Central memory CD8-positive, alpha-beta T cell (primary cell): ENCODE measurements at regions not wholly inside any gene's neighbourhood (a gene's known extent, or its start where the extent isn't known, plus 50 kb on each side); places are given as distances from the start of the nearest gene placed in this dataset.

ENCODE experiments used
- ATAC-seq: fragments of 150-1000 bp; cut with Tn5 transposase; replicated peaks from 2 replicates; pipeline ENCODE4 v1.10.0; 2022; ENCODE audit warnings: mild to moderate bottlenecking, moderate FRiP score, moderate number of reproducible peaks; ENCODE audit not compliant: poor library complexity, severe bottlenecking; ENCODE audit errors: extremely low read depth
- DNase-seq, 2 donors: peaks; one replicate each; pipeline ENCODE4 v3.0.0; 2021; ENCODE audit warnings: low spot score in 2 of 2
- H3K27ac Mint-ChIP-seq: one replicate; pipeline ENCODE4 v1.8.0; 2022; ENCODE audit warnings: low read depth, mild to moderate bottlenecking, moderate library complexity, mixed read lengths
- H3K27me3 Mint-ChIP-seq: one replicate; pipeline ENCODE4 v1.8.0; 2022; ENCODE audit warnings: mixed read lengths
- H3K36me3 Mint-ChIP-seq: one replicate; pipeline ENCODE4 v1.8.0; 2022; ENCODE audit warnings: mild to moderate bottlenecking, moderate library complexity, mixed read lengths; ENCODE audit not compliant: insufficient read depth
- H3K4me1 Mint-ChIP-seq: one replicate; pipeline ENCODE4 v1.8.0; 2022; ENCODE audit warnings: mixed read lengths
- H3K4me3 Mint-ChIP-seq: one replicate; pipeline ENCODE4 v1.8.0; 2022; ENCODE audit warnings: mild to moderate bottlenecking, moderate library complexity, mixed read lengths
- H3K9me3 Mint-ChIP-seq: one replicate; pipeline ENCODE4 v1.8.0; 2022; ENCODE audit warnings: mixed read lengths

- Mint-ChIP-seq H3K4me3 (no peak overlapping the region), H3K9me3 (no peaks in the 10 kb centered on the region), H3K36me3 (peaks cover 3% of the 10 kb centered on the region), H3K27me3 (peaks cover 66% of the 10 kb centered on the region), H3K27ac (no peak overlapping the region), H3K4me1 (no peaks in the 10 kb centered on the region)
- DNase-seq (no peak), ATAC-seq (no peak)
These were observed 541.2 kb downstream of the QKI start for GRCh38 chr6:163955756-163956155.

DNA sequence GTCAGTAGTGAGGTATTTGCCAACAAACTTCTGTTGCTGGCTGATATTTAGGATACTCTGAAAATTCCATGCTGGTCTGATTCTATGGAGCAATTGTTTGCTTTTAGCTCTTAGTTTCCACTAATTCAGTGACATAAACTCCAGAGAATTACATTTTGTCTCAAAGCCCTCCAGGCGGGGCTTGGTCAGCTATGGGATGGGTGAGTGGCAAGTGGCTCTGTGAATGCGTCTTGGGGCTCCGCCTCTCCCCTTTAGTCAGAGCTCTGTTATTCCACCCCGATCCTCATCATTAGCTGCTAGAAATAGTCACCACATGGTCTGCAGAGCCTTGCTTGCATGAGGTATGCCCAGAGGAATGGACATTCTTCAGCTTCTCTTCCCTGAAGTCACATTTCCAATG lies 540.6 kb downstream of the QKI start:
- H3K4me3 Mint-ChIP-seq, result no peak overlapping the region
- H3K27ac Mint-ChIP-seq, result no peak overlapping the region
- no peaks in the 10 kb centered on the region for H3K9me3 Mint-ChIP-seq
- ATAC-seq (no peak), DNase-seq (no peak)
- no peaks in the 10 kb centered on the region for H3K4me1 Mint-ChIP-seq
- peaks cover 3% of the 10 kb centered on the region for H3K36me3 Mint-ChIP-seq
- H3K27me3 Mint-ChIP-seq, result peaks cover 71% of the 10 kb centered on the region

DNA sequence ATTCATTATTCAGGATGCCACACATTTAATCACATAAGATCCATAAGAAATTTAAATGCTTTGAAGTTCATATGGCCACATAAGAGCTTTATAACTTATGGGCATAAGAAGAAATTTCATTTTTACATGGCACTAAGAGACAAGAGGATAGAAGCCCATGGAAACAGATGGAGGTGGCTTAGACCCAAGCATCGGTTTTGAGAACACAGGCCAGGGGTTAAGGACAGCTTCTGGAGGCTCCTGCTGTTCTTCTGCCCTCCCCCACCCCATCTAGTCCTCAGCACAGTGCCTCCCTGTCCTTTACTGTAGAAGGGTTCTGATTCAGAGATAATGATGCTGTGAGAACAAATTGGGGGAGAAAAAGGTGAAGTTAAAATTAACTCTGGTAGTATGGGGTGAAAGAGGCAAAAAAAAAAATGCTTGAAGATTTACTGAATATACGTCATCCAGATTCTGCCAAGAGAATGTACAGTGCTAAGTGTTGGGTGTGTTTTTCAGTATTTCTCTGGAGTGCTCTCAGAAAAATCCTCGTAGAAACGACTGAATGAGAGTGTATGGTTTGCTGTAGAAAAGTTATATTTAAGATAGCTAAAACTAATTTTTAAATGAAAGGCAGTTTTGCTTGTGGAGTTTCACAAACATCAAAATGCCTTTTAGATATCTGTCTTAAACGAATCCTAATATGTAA lies 539.7 kb downstream of the QKI start:
- no peak overlapping the region for H3K27ac Mint-ChIP-seq
- no peaks in the 10 kb centered on the region for H3K36me3 Mint-ChIP-seq
- no peak for ATAC-seq
- no peaks in the 10 kb centered on the region for H3K9me3 Mint-ChIP-seq
- DNase-seq, result no peak
- no peaks in the 10 kb centered on the region for H3K4me1 Mint-ChIP-seq
- H3K4me3 Mint-ChIP-seq, result no peak overlapping the region
- peaks cover 64% of the 10 kb centered on the region for H3K27me3 Mint-ChIP-seq

- H3K27me3 Mint-ChIP-seq, result peaks cover 78% of the 10 kb centered on the region
- ATAC-seq (no peak), DNase-seq (no peak)
- no peaks in the 10 kb centered on the region for H3K9me3 Mint-ChIP-seq
- no peaks in the 10 kb centered on the region for H3K4me1 Mint-ChIP-seq
- H3K4me3 Mint-ChIP-seq, result no peak overlapping the region
- no peak overlapping the region for H3K27ac Mint-ChIP-seq
- no peaks in the 10 kb centered on the region for H3K36me3 Mint-ChIP-seq
These were observed 537.5 kb downstream of the QKI start for GRCh38 chr6:163952005-163952404.

GRCh38 chr6:163951326-163951725 lies 536.8 kb downstream of the QKI start:
- no peak overlapping the region for H3K4me3 Mint-ChIP-seq
- ATAC-seq (no peak), DNase-seq (no peak)
- H3K27ac Mint-ChIP-seq, result no peak overlapping the region
- no peaks in the 10 kb centered on the region for H3K9me3 Mint-ChIP-seq
- H3K27me3 Mint-ChIP-seq, result peaks cover 81% of the 10 kb centered on the region
- no peaks in the 10 kb centered on the region for H3K36me3 Mint-ChIP-seq
- H3K4me1 Mint-ChIP-seq, result no peaks in the 10 kb centered on the region

DNA sequence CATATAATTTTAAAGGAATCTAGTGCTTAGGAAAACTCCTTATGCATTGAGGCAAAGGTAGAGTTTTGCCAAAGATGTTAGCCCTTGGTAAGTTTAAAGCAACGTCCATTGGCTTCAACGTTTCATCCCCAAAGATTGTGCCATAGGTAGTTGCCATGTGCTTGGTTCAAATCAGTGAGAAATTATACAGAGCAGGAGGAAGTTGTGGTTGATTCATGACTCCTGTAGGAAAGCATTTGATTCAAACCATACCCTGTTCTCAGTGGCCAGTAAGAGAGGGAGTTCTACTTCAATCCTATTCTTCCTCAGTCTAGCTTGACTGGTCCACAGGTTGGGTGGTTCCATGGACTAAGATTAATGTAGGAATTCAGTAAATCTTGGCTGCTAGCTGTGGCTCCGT lies 535.6 kb downstream of the QKI start:
- ATAC-seq (no peak), DNase-seq (no peak)
- peaks cover 73% of the 10 kb centered on the region for H3K27me3 Mint-ChIP-seq
- H3K4me3 Mint-ChIP-seq, result no peak overlapping the region
- H3K4me1 Mint-ChIP-seq, result no peaks in the 10 kb centered on the region
- no peak overlapping the region for H3K27ac Mint-ChIP-seq
- H3K36me3 Mint-ChIP-seq, result no peaks in the 10 kb centered on the region
- no peaks in the 10 kb centered on the region for H3K9me3 Mint-ChIP-seq

- no peaks in the 10 kb centered on the region for H3K9me3 Mint-ChIP-seq
- H3K4me1 Mint-ChIP-seq, result no peaks in the 10 kb centered on the region
- DNase-seq, result no peak
- no peaks in the 10 kb centered on the region for H3K36me3 Mint-ChIP-seq
- no peak overlapping the region for H3K27ac Mint-ChIP-seq
- no peak for ATAC-seq
- H3K4me3 Mint-ChIP-seq, result no peak overlapping the region
- peaks cover 73% of the 10 kb centered on the region for H3K27me3 Mint-ChIP-seq
These were observed 534.9 kb downstream of the QKI start for GRCh38 chr6:163949431-163949830.

DNA sequence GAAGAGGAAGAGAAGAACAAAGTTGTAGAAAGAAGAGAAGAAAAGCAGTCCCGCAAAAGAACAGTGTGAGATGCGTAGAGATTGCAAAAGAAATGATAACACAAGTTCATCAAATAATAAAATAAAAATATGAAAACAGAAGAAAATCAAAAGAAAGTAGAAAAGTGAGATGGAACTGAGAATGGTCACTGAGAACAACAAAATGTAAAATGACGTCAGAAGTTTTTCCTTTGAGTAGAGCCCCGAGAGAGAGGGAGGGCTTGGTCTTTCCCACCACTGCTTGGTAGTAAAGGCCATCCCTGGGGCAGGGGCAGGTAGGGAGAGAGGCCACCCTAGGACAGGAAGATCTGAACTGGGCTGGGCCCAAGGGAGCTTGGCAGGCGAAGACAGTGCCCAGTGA lies 533.7 kb downstream of the QKI start:
- no peaks in the 10 kb centered on the region for H3K4me1 Mint-ChIP-seq
- no peak overlapping the region for H3K4me3 Mint-ChIP-seq
- no peaks in the 10 kb centered on the region for H3K36me3 Mint-ChIP-seq
- DNase-seq, result no peak
- no peaks in the 10 kb centered on the region for H3K9me3 Mint-ChIP-seq
- peaks cover 71% of the 10 kb centered on the region for H3K27me3 Mint-ChIP-seq
- H3K27ac Mint-ChIP-seq, result no peak overlapping the region
- ATAC-seq, result no peak

- no peaks in the 10 kb centered on the region for H3K36me3 Mint-ChIP-seq
- peaks cover 71% of the 10 kb centered on the region for H3K27me3 Mint-ChIP-seq
These were observed 532.8 kb downstream of the QKI start for GRCh38 chr6:163947276-163947675.

DNA sequence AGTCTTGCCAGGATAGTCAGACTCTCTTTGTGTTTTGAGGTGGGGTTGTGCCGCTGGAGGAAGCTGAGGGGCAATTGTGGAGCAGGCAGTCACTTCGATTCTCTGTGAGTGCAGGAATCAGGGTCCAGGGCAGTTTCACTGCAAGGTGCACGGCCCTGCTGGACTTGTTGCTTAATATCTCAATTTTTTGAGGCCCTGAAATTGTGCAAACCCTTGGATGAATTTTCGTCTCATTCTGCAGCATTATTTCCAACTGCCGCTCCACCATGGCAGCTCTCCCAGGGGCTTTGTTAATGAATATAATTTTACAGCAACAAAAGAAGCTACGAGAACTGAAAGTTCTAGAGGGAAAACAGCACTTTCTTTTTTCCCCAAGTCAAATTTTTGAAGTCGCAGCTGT lies 531.9 kb downstream of the QKI start:
- H3K4me3 Mint-ChIP-seq, result no peak overlapping the region
- no peaks in the 10 kb centered on the region for H3K9me3 Mint-ChIP-seq
- peaks cover 71% of the 10 kb centered on the region for H3K27me3 Mint-ChIP-seq
- no peak overlapping the region for H3K27ac Mint-ChIP-seq
- H3K4me1 Mint-ChIP-seq, result no peaks in the 10 kb centered on the region
- no peaks in the 10 kb centered on the region for H3K36me3 Mint-ChIP-seq
- DNase-seq, result no peak
- ATAC-seq, result no peak

More at GRCh38 chr6:163947276-163947675, 532.8 kb downstream of the QKI start:
- ATAC-seq, result no peak
- H3K27ac Mint-ChIP-seq, result no peak overlapping the region
- H3K4me3 Mint-ChIP-seq, result no peak overlapping the region
- no peaks in the 10 kb centered on the region for H3K9me3 Mint-ChIP-seq
- DNase-seq, result no peak
- no peaks in the 10 kb centered on the region for H3K4me1 Mint-ChIP-seq

- H3K9me3 Mint-ChIP-seq, result no peaks in the 10 kb centered on the region
- peaks cover 71% of the 10 kb centered on the region for H3K27me3 Mint-ChIP-seq
- no peak overlapping the region for H3K4me3 Mint-ChIP-seq
- H3K27ac Mint-ChIP-seq, result no peak overlapping the region
- ATAC-seq, result no peak
- DNase-seq, result no peak
- H3K4me1 Mint-ChIP-seq, result no peaks in the 10 kb centered on the region
- H3K36me3 Mint-ChIP-seq, result no peaks in the 10 kb centered on the region
These were observed 531.3 kb downstream of the QKI start for GRCh38 chr6:163945808-163946207.

DNA sequence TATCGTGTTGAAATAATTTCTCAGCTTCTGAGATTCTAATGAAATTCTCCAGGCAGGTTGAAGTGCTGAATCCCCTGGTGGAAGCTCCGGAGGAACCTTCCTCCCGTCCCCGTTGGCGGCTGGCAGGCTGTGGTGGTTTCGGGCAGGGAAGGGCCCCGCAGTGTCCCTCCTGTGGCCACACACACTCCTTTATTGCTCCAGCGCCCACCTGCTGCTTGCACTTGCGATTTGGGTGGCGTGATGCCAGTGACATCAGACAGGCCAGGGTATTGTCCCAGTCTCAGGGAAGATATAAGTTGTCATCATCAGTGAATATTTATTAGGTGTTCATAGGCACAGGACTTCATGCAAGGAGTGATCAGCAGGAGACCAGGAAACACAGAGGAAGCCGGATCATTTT lies 530.4 kb downstream of the QKI start:
- Mint-ChIP-seq H3K27ac (no peak overlapping the region), H3K4me3 (no peak overlapping the region), H3K4me1 (no peaks in the 10 kb centered on the region), H3K27me3 (peaks cover 73% of the 10 kb centered on the region), H3K9me3 (peaks cover 5% of the 10 kb centered on the region), H3K36me3 (no peaks in the 10 kb centered on the region)
- DNase-seq (no peak), ATAC-seq (no peak)

- H3K27ac Mint-ChIP-seq, result no peak overlapping the region
- DNase-seq, result no peak
- H3K9me3 Mint-ChIP-seq, result peaks cover 5% of the 10 kb centered on the region
- ATAC-seq, result no peak
- no peaks in the 10 kb centered on the region for H3K4me1 Mint-ChIP-seq
- no peaks in the 10 kb centered on the region for H3K36me3 Mint-ChIP-seq
- peaks cover 84% of the 10 kb centered on the region for H3K27me3 Mint-ChIP-seq
- H3K4me3 Mint-ChIP-seq, result no peak overlapping the region
These were observed 529.3 kb downstream of the QKI start for GRCh38 chr6:163943607-163944385.
